ENCODE measurements at regions not wholly inside any gene's neighbourhood (a gene's known extent, or its start where the extent isn't known, plus 50 kb on each side); places are given as distances from the start of the nearest gene placed in this dataset.

DNA sequence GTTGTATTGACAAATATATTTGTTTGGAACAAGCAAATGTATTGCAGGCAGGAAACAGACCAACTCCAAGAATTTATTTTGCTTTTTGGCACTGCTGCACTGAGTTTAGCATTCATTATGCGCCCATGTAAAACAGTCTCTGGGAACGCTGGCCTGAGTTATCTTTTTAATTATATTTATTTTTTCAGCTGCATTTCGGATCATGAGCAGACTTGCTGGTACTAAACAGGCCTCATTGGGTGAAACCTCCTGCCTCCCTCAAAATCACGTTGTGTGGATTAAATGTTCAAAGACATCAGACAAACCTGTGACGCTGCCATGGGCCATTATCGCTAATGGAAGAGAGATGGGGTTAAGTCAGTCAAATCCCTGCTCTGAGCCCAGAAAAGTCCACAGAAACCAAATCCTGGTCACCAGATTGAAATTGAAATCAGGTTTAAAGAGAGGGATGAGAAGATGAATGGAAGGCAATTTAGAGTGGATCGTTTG, 511.1 kb upstream of the PROK2 start:
- H4K20me1 ChIP-seq (ENCODE audit: insufficient read depth, low read length): no peaks in the 10 kb centered on the region
- no peak overlapping the region for H3K4me3 Mint-ChIP-seq
- no peaks in the 10 kb centered on the region for H3K36me3 Mint-ChIP-seq
- peaks cover 0 to 12% (median 7%) of the 10 kb centered on the region in 3 donors for H3K27me3 Mint-ChIP-seq (ENCODE audit: low read depth in 3 of 3)
- no peak overlapping the region for H3K27ac ChIP-seq (ENCODE audit: low read depth in 1 of 2, low read length in 2 of 2)
- H3K27me3 ChIP-seq (ENCODE audit: control insufficient read depth in 2 of 2, insufficient read depth in 2 of 2, low read length in 2 of 2): peaks cover 0 to 3% of the 10 kb centered on the region in 2 donors
- H3K9me3 ChIP-seq (replicated peaks in 1 of 2; ENCODE audit: control insufficient read depth in 1 of 2, insufficient read depth in 1 of 2, low read length in 2 of 2): no peaks in the 10 kb centered on the region
- H3K4me3 ChIP-seq (replicated peaks in 1 of 3; ENCODE audit: low read depth in 2 of 3, low read length in 3 of 3): no peak overlapping the region
- no peaks in the 10 kb centered on the region for H3K36me3 ChIP-seq (replicated peaks in 1 of 2; ENCODE audit: control insufficient read depth in 1 of 2, insufficient read depth in 2 of 2, low read length in 2 of 2)
- no peak overlapping the region for H2AFZ ChIP-seq (ENCODE audit: insufficient read depth, low read depth, low read length, poor library complexity, severe bottlenecking)
- TF ChIP-seq, protein P1, sequence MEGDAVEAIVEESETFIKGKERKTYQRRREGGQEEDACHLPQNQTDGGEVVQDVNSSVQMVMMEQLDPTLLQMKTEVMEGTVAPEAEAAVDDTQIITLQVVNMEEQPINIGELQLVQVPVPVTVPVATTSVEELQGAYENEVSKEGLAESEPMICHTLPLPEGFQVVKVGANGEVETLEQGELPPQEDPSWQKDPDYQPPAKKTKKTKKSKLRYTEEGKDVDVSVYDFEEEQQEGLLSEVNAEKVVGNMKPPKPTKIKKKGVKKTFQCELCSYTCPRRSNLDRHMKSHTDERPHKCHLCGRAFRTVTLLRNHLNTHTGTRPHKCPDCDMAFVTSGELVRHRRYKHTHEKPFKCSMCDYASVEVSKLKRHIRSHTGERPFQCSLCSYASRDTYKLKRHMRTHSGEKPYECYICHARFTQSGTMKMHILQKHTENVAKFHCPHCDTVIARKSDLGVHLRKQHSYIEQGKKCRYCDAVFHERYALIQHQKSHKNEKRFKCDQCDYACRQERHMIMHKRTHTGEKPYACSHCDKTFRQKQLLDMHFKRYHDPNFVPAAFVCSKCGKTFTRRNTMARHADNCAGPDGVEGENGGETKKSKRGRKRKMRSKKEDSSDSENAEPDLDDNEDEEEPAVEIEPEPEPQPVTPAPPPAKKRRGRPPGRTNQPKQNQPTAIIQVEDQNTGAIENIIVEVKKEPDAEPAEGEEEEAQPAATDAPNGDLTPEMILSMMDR (IDR thresholded peaks at IDR 0.05): no peak
- H3K4me1 ChIP-seq (ENCODE audit: control insufficient read depth in 1 of 2, insufficient read depth in 2 of 2, low read length in 2 of 2): no peaks in the 10 kb centered on the region
- no peak overlapping the region for H3K4me2 ChIP-seq (replicated peaks; ENCODE audit: extremely low read depth, low read length, poor library complexity, severe bottlenecking)
- no peak overlapping the region for H3K9ac ChIP-seq (ENCODE audit: insufficient read depth, low read length, poor library complexity, severe bottlenecking)
- H3K9me3 Mint-ChIP-seq: peaks cover 0 to 3% (median 0%) of the 10 kb centered on the region in 7 donors
- H3K79me2 ChIP-seq (ENCODE audit: insufficient read depth, low read length): no peaks in the 10 kb centered on the region
- H3K4me1 Mint-ChIP-seq: peaks cover 4% of the 10 kb centered on the region
- WGBS (ENCODE audit: insufficient coverage): 100% methylated on average over 1 of the region's 7 CpGs
- no peak for DNase-seq
- intact Hi-C loops (cut with micrococcal nuclease): no loop called here
- H3K27ac Mint-ChIP-seq: no peak overlapping the region

GRCh38 chr3:72295276-72295961, 510.5 kb upstream of the PROK2 start:
- Mint-ChIP-seq H3K9me3 (peaks cover 0 to 3% (median 0%) of the 10 kb centered on the region in 7 donors), H3K27me3 (ENCODE audit: low read depth in 3 of 3) (peaks cover 0 to 16% (median 10%) of the 10 kb centered on the region in 3 donors), H3K27ac (no peak overlapping the region), H3K4me1 (peaks cover 6% of the 10 kb centered on the region), H3K4me3 (no peak overlapping the region), H3K36me3 (no peaks in the 10 kb centered on the region)
- Histone ChIP-seq H4K20me1 (ENCODE audit: insufficient read depth, low read length) (no peaks in the 10 kb centered on the region), H3K9me3 (replicated peaks in 1 of 2; ENCODE audit: control insufficient read depth in 1 of 2, insufficient read depth in 1 of 2, low read length in 2 of 2) (no peaks in the 10 kb centered on the region), H3K4me1 (ENCODE audit: control insufficient read depth in 1 of 2, insufficient read depth in 2 of 2, low read length in 2 of 2) (no peaks in the 10 kb centered on the region), H3K27ac (ENCODE audit: low read depth in 1 of 2, low read length in 2 of 2) (no peak overlapping the region), H3K9ac (ENCODE audit: insufficient read depth, low read length, poor library complexity, severe bottlenecking) (no peak overlapping the region), H3K36me3 (replicated peaks in 1 of 2; ENCODE audit: control insufficient read depth in 1 of 2, insufficient read depth in 2 of 2, low read length in 2 of 2) (no peaks in the 10 kb centered on the region), H2AFZ (ENCODE audit: insufficient read depth, low read depth, low read length, poor library complexity, severe bottlenecking) (no peak overlapping the region), H3K79me2 (ENCODE audit: insufficient read depth, low read length) (no peaks in the 10 kb centered on the region), H3K4me3 (replicated peaks in 1 of 3; ENCODE audit: low read depth in 2 of 3, low read length in 3 of 3) (no peak overlapping the region), H3K27me3 (ENCODE audit: control insufficient read depth in 2 of 2, insufficient read depth in 2 of 2, low read length in 2 of 2) (peaks cover 0 to 3% of the 10 kb centered on the region in 2 donors), H3K4me2 (replicated peaks; ENCODE audit: extremely low read depth, low read length, poor library complexity, severe bottlenecking) (no peak overlapping the region)
- TF ChIP-seq, protein P1 (IDR thresholded peaks at IDR 0.05): no peak
- intact Hi-C loops (cut with micrococcal nuclease): no loop called here
- WGBS (ENCODE audit: insufficient coverage): 83% methylated on average over 2 of the region's 7 CpGs
- DNase-seq: no peak
